A673 (cell line): ENCODE measurements at regions not wholly inside any gene's neighbourhood (a gene's known extent, or its start where the extent isn't known, plus 50 kb on each side); places are given as distances from the start of the nearest gene placed in this dataset.

Experiments
- EZH2 ChIP-seq: fragments of 200-600 bp; sonication (generic); IDR thresholded peaks from 2 replicates; pipeline ENCODE4 v1.6.1; 2017; ENCODE audit warnings: borderline replicate concordance, low read depth, mild to moderate bottlenecking, mixed read lengths, antibody characterized with exemption, low read length; ENCODE audit not compliant: poor library complexity, severe bottlenecking
- TF ChIP-seq, protein P1 (sequence below): fragments of 300-800, 200-600 bp; sonication (generic); conservative IDR thresholded peaks from 2 replicates; pipeline ENCODE4 v1.5.1; 2017; ENCODE audit warnings: low read depth, mild to moderate bottlenecking, antibody characterized with exemption, low read length, moderate library complexity, mixed read lengths

DNA sequence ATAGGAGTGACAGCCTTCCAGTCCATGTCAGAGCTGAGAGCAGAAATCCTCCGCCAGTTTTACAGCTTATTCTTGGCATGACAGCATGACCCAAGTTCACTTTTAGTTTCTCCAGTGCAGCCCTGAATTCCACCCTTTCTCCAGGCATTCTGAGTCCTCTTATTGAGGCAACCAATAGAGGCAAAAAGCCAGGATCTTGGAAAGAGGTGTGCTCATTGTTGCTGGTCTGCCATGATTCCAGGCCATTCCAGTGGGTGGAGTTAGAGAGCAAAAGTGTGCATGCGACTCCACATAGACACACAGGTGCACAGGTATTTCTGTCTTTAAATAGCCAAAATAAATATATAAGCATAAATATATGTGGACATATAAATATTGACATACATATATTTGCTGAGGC, 224.7 kb upstream of the ADARB2 start:
- TF ChIP-seq, protein P1, sequence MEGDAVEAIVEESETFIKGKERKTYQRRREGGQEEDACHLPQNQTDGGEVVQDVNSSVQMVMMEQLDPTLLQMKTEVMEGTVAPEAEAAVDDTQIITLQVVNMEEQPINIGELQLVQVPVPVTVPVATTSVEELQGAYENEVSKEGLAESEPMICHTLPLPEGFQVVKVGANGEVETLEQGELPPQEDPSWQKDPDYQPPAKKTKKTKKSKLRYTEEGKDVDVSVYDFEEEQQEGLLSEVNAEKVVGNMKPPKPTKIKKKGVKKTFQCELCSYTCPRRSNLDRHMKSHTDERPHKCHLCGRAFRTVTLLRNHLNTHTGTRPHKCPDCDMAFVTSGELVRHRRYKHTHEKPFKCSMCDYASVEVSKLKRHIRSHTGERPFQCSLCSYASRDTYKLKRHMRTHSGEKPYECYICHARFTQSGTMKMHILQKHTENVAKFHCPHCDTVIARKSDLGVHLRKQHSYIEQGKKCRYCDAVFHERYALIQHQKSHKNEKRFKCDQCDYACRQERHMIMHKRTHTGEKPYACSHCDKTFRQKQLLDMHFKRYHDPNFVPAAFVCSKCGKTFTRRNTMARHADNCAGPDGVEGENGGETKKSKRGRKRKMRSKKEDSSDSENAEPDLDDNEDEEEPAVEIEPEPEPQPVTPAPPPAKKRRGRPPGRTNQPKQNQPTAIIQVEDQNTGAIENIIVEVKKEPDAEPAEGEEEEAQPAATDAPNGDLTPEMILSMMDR: peak; percentile 38; the same call in 1 of the 2 replicates
- no peak for TF ChIP-seq EZH2
